ENCODE measurements at regions not wholly inside any gene's neighbourhood (a gene's known extent, or its start where the extent isn't known, plus 50 kb on each side); places are given as distances from the start of the nearest gene placed in this dataset.

DNA sequence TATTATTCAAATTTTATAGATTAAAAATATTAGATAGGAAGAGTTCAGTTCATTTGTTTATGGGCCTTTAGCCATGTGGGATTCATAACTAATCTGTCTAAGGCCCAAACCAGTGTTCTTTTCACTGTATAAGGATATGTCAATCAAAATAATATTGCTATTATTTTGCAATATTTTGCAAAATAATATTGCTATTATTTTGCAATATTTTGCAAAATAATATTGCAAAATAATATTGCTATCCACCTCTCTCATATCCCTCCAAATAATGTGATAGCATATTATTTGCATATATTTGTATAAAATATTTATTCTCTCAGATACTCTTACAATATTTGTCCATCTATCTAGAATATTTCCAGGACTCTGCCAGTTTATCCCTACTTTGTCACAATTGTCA lies 595.3 kb upstream of the PTCHD4 start:
- Histone ChIP-seq H3K27ac (ENCODE audit: low read depth, low read length, poor library complexity, severe bottlenecking) (no peak overlapping the region), H3K4me1 (ENCODE audit: insufficient read depth, low read length, severe bottlenecking) (no peaks in the 10 kb centered on the region), H3K9ac (ENCODE audit: low read length) (no peak overlapping the region), H3K4me2 (ENCODE audit: low read length) (no peak overlapping the region), H3F3A (ENCODE audit: insufficient read depth, low read length) (no peaks in the 10 kb centered on the region), H3K9me3 (ENCODE audit: low read length) (no peaks in the 10 kb centered on the region), H3K27me3 (ENCODE audit: insufficient read depth, low read length) (no peaks in the 10 kb centered on the region), H2AFZ (ENCODE audit: low read length) (no peak overlapping the region), H3K4me3 (ENCODE audit: low read depth, low read length, poor library complexity, severe bottlenecking) (no peak overlapping the region), H3K9me2 (ENCODE audit: low read depth, low read length) (no peaks in the 10 kb centered on the region), H4K20me1 (ENCODE audit: insufficient read depth, low read length) (no peaks in the 10 kb centered on the region), H3K36me3 (ENCODE audit: insufficient read depth, low read length) (no peaks in the 10 kb centered on the region), H3K79me2 (ENCODE audit: insufficient read depth, low read length) (no peaks in the 10 kb centered on the region)
- no peak for TF ChIP-seq EZH2 (IDR thresholded peaks at IDR 0.05; ENCODE audit: borderline replicate concordance, low read length)
- TF ChIP-seq, protein P1, sequence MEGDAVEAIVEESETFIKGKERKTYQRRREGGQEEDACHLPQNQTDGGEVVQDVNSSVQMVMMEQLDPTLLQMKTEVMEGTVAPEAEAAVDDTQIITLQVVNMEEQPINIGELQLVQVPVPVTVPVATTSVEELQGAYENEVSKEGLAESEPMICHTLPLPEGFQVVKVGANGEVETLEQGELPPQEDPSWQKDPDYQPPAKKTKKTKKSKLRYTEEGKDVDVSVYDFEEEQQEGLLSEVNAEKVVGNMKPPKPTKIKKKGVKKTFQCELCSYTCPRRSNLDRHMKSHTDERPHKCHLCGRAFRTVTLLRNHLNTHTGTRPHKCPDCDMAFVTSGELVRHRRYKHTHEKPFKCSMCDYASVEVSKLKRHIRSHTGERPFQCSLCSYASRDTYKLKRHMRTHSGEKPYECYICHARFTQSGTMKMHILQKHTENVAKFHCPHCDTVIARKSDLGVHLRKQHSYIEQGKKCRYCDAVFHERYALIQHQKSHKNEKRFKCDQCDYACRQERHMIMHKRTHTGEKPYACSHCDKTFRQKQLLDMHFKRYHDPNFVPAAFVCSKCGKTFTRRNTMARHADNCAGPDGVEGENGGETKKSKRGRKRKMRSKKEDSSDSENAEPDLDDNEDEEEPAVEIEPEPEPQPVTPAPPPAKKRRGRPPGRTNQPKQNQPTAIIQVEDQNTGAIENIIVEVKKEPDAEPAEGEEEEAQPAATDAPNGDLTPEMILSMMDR (IDR thresholded peaks at IDR 0.05; ENCODE audit: low read length): no peak

DNA sequence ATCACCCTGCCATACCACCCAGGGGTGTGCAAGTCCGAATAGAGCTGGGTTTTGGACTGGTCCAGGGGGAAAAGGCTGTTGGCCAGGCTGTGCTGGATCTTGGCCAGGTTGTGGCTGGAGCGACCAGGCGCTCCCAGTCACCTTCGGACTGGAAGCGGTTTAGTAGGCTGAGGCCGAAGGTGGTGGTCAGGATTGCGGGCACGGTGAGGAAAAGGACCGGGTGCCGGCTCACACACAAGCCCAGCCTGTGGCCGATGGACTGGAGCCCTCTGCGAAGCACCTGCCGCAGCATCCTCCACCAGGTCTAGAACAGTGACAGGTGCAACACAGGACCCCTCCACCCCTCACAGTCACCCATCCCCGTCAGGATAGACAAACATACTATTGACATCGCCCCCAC lies 590.6 kb upstream of the PTCHD4 start:
- Histone ChIP-seq H3K4me1 (ENCODE audit: insufficient read depth, low read length, severe bottlenecking) (no peaks in the 10 kb centered on the region), H3K9me2 (ENCODE audit: low read depth, low read length) (no peaks in the 10 kb centered on the region), H3K79me2 (ENCODE audit: insufficient read depth, low read length) (no peaks in the 10 kb centered on the region), H3K9ac (ENCODE audit: low read length) (no peak overlapping the region), H2AFZ (ENCODE audit: low read length) (no peak overlapping the region), H3K4me3 (ENCODE audit: low read depth, low read length, poor library complexity, severe bottlenecking) (no peak overlapping the region), H3F3A (ENCODE audit: insufficient read depth, low read length) (no peaks in the 10 kb centered on the region), H3K27ac (ENCODE audit: low read depth, low read length, poor library complexity, severe bottlenecking) (no peak overlapping the region), H3K9me3 (ENCODE audit: low read length) (no peaks in the 10 kb centered on the region), H3K4me2 (ENCODE audit: low read length) (no peak overlapping the region), H4K20me1 (ENCODE audit: insufficient read depth, low read length) (no peaks in the 10 kb centered on the region), H3K27me3 (ENCODE audit: insufficient read depth, low read length) (no peaks in the 10 kb centered on the region), H3K36me3 (ENCODE audit: insufficient read depth, low read length) (no peaks in the 10 kb centered on the region)
- no peak for TF ChIP-seq EZH2 (IDR thresholded peaks at IDR 0.05; ENCODE audit: borderline replicate concordance, low read length)
- TF ChIP-seq, protein P1 (IDR thresholded peaks at IDR 0.05; ENCODE audit: low read length): no peak

DNA sequence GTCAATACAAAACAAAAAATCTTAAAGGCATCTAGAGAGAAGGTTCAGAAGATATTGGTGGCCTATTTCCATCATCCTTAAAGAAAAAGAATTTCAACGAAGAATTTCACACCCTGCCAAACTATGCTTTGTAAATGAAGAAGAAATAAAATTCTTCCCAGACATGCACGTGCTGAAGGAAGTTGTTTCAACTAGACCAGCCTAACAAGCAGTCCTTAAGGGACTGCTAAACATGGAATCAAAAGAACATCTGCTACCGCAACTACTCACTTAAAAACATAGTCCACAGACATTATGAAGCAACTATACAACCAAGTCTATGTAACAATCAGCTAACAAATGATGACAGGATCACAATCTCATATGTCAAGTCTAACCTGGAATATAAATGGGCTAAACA lies 584.9 kb upstream of the PTCHD4 start:
- H3K79me2 ChIP-seq (ENCODE audit: insufficient read depth, low read length): no peaks in the 10 kb centered on the region
- no peak overlapping the region for H2AFZ ChIP-seq (ENCODE audit: low read length)
- no peak overlapping the region for H3K27ac ChIP-seq (ENCODE audit: low read depth, low read length, poor library complexity, severe bottlenecking)
- no peaks in the 10 kb centered on the region for H4K20me1 ChIP-seq (ENCODE audit: insufficient read depth, low read length)
- H3F3A ChIP-seq (ENCODE audit: insufficient read depth, low read length): no peaks in the 10 kb centered on the region
- no peak overlapping the region for H3K9ac ChIP-seq (ENCODE audit: low read length)
- no peak overlapping the region for H3K4me2 ChIP-seq (ENCODE audit: low read length)
- H3K27me3 ChIP-seq (ENCODE audit: insufficient read depth, low read length): no peaks in the 10 kb centered on the region
- H3K9me3 ChIP-seq (ENCODE audit: low read length): no peaks in the 10 kb centered on the region
- H3K4me1 ChIP-seq (ENCODE audit: insufficient read depth, low read length, severe bottlenecking): no peaks in the 10 kb centered on the region
- no peaks in the 10 kb centered on the region for H3K9me2 ChIP-seq (ENCODE audit: low read depth, low read length)
- H3K4me3 ChIP-seq (ENCODE audit: low read depth, low read length, poor library complexity, severe bottlenecking): no peak overlapping the region
- no peaks in the 10 kb centered on the region for H3K36me3 ChIP-seq (ENCODE audit: insufficient read depth, low read length)
- TF ChIP-seq, protein P1 (IDR thresholded peaks at IDR 0.05; ENCODE audit: low read length): no peak
- no peak for TF ChIP-seq EZH2 (IDR thresholded peaks at IDR 0.05; ENCODE audit: borderline replicate concordance, low read length)

All from OCI-LY1 (cell line).